GM12878 (cell line): ENCODE measurements at regions not wholly inside any gene's neighbourhood (a gene's known extent, or its start where the extent isn't known, plus 50 kb on each side); places are given as distances from the start of the nearest gene placed in this dataset.

ENCODE experiments used
- ATF2 ChIP-seq: IDR thresholded peaks from 2 replicates; pipeline ENCODE4 v1.6.1; 2012; ENCODE audit warnings: low read length, inconsistent platforms
- ATF7 ChIP-seq: fragments of 450-650 bp; IDR thresholded peaks from 2 replicates; pipeline ENCODE4 v1.6.1; 2016; ENCODE audit warnings: low read depth, mild to moderate bottlenecking
- CEBPB ChIP-seq, 2 experiments: fragments of 150-350 bp in 1 of 2; IDR thresholded peaks; 2 replicates each; pipeline ENCODE4 v1.6.1; 2012 to 2014; ENCODE audit warnings: low read depth in 2 of 2, low read length in 2 of 2, borderline replicate concordance in 1 of 2, inconsistent platforms in 1 of 2
- CHD1 ChIP-seq: IDR thresholded peaks from 2 replicates; pipeline ENCODE4 v1.6.1; 2012; ENCODE audit warnings: low read depth, low read length, improper control_type of control experiment
- CUX1 ChIP-seq: IDR thresholded peaks from 2 replicates; pipeline ENCODE4 v1.6.1; 2012; ENCODE audit warnings: improper control_type of control experiment, low read depth, low read length; ENCODE audit not compliant: insufficient replicate concordance
- E2F8 ChIP-seq: fragments of 450-650 bp; IDR thresholded peaks from 2 replicates; pipeline ENCODE4 v1.6.1; 2018; ENCODE audit warnings: mild to moderate bottlenecking, low read depth, moderate library complexity; ENCODE audit not compliant: partially characterized antibody
- EED ChIP-seq: sonication (generic); IDR thresholded peaks from 2 replicates; pipeline ENCODE4 v1.6.1; 2016; ENCODE audit warnings: antibody characterized with exemption, low read depth
- IRF3 ChIP-seq: fragments of 450-650 bp; IDR thresholded peaks from 2 replicates; pipeline ENCODE4 v1.6.1; 2014; ENCODE audit warnings: mild to moderate bottlenecking
- MLLT1 ChIP-seq: fragments of 450-650 bp; IDR thresholded peaks from 2 replicates; pipeline ENCODE4 v1.6.1; 2016; ENCODE audit warnings: mild to moderate bottlenecking
- MYB ChIP-seq: fragments of 150-350 bp; IDR thresholded peaks from 2 replicates; pipeline ENCODE4 v1.6.1; 2014; ENCODE audit warnings: mild to moderate bottlenecking, low read depth, low read length, borderline replicate concordance
- NRF1 ChIP-seq: conservative IDR thresholded peaks from 2 replicates; pipeline ENCODE4 v1.6.1; 2011; ENCODE audit warnings: mild to moderate bottlenecking, low read depth, low read length, improper control_type of control experiment
- RUNX3 ChIP-seq: IDR thresholded peaks from 2 replicates; pipeline ENCODE4 v1.6.1; 2012; ENCODE audit warnings: low read length, inconsistent platforms
- SIX5 ChIP-seq: IDR thresholded peaks from 2 replicates; pipeline ENCODE4 v1.6.1; 2011; ENCODE audit warnings: mild to moderate bottlenecking, low read depth, low read length, moderate library complexity; ENCODE audit not compliant: severe bottlenecking
- YBX1 ChIP-seq: fragments of 450-650 bp; IDR thresholded peaks from 2 replicates; pipeline ENCODE4 v1.6.1; 2016; ENCODE audit warnings: antibody characterized with exemption
- ZNF24 ChIP-seq: fragments of 450-650 bp; IDR thresholded peaks from 2 replicates; pipeline ENCODE4 v1.6.1; 2017; ENCODE audit warnings: antibody characterized with exemption, mild to moderate bottlenecking

- TF ChIP-seq CUX1: peak; percentile 51
- TF ChIP-seq ATF7: peak; percentile 64; the same call in 1 of the 2 replicates
- TF ChIP-seq RUNX3: peak; percentile 97
- TF ChIP-seq SIX5: no peak
- no peak for TF ChIP-seq ATF2
- peak; percentile 41; the same call in 1 of the 2 replicates for TF ChIP-seq ZNF24
- 0 out of 4 replicates have a peak, but pooled peaks of 1 of the 2 experiments have one; percentile 22 for TF ChIP-seq CEBPB (IDR thresholded peaks at IDR 0.05; ENCODE audit: borderline replicate concordance in 1 of 2, low read depth in 2 of 2, low read length in 2 of 2)
- TF ChIP-seq IRF3: no peak
- peak; percentile 34; the same call in 1 of the 2 replicates for TF ChIP-seq MLLT1
- TF ChIP-seq YBX1: no peak
- no peak for TF ChIP-seq NRF1
- no peak for TF ChIP-seq MYB
- peak; percentile 61; the same call in 1 of the 2 replicates for TF ChIP-seq EED
- no peak for TF ChIP-seq CHD1
- TF ChIP-seq E2F8: no peak
Observed at GRCh38 chr14:71597955-71598660, 334.1 kb upstream of the RGS6 start (continued).
